Epithelial cell of prostate (primary cell): ENCODE measurements at regions not wholly inside any gene's neighbourhood (a gene's known extent, or its start where the extent isn't known, plus 50 kb on each side); places are given as distances from the start of the nearest gene placed in this dataset.

Source experiments
- DNase-seq: peaks from one replicate; pipeline ENCODE4 v3.0.0-alpha.2; 2011; ENCODE audit warnings: low read depth, low spot score
- H3K27ac ChIP-seq: fragments of 450-650 bp; 2 replicates; pipeline ENCODE4 v1.5.1; 2017; ENCODE audit warnings: mild to moderate bottlenecking

- DNase-seq: no peak
- peak overlapping the region; percentile 60 for H3K27ac ChIP-seq
These were observed 90.8 kb upstream of the CALM2 start for GRCh38 chr2:47266939-47267710.

GRCh38 chr2:47265751-47266231 lies 89.5 kb upstream of the CALM2 start:
- DNase-seq: peak; percentile 64
- H3K27ac ChIP-seq: peak overlapping the region; percentile 60

GRCh38 chr2:47265158-47265557 lies 88.8 kb upstream of the CALM2 start:
- peak overlapping the region; percentile 60 for H3K27ac ChIP-seq
- no peak for DNase-seq

- no peak overlapping the region for H3K27ac ChIP-seq
- DNase-seq: no peak
These were observed 88.4 kb upstream of the CALM2 start for GRCh38 chr2:47264686-47265085.

- H3K27ac ChIP-seq: no peak overlapping the region
- no peak for DNase-seq
These were observed 87.8 kb upstream of the CALM2 start for GRCh38 chr2:47264143-47264542.

- no peak for DNase-seq
- no peak overlapping the region for H3K27ac ChIP-seq
These were observed 86.3 kb upstream of the CALM2 start for GRCh38 chr2:47262657-47263056.

GRCh38 chr2:47260971-47261370 lies 84.7 kb upstream of the CALM2 start:
- no peak overlapping the region for H3K27ac ChIP-seq
- DNase-seq: no peak

- H3K27ac ChIP-seq: no peak overlapping the region
- DNase-seq: no peak
These were observed 83.5 kb upstream of the CALM2 start for GRCh38 chr2:47259829-47260228.

GRCh38 chr2:47257946-47258348 lies 81.6 kb upstream of the CALM2 start:
- DNase-seq: no peak
- no peak overlapping the region for H3K27ac ChIP-seq

GRCh38 chr2:47256416-47257087 lies 80.2 kb upstream of the CALM2 start:
- DNase-seq: no peak
- no peak overlapping the region for H3K27ac ChIP-seq

- no peak overlapping the region for H3K27ac ChIP-seq
- DNase-seq: no peak
These were observed 79.5 kb upstream of the CALM2 start for GRCh38 chr2:47255794-47256193.

GRCh38 chr2:47254464-47254863 lies 78.2 kb upstream of the CALM2 start:
- no peak overlapping the region for H3K27ac ChIP-seq
- DNase-seq: no peak

- no peak overlapping the region for H3K27ac ChIP-seq
- no peak for DNase-seq
These were observed 77.1 kb upstream of the CALM2 start for GRCh38 chr2:47253447-47253846.

- no peak for DNase-seq
- H3K27ac ChIP-seq: peak overlapping the region; percentile 26
These were observed 75.0 kb upstream of the CALM2 start for GRCh38 chr2:47251404-47251675.

GRCh38 chr2:47250586-47251403 lies 74.5 kb upstream of the CALM2 start:
- peak overlapping the region; percentile 26 for H3K27ac ChIP-seq
- DNase-seq: no peak

- DNase-seq: no peak
- H3K27ac ChIP-seq: no peak overlapping the region
These were observed 73.6 kb upstream of the CALM2 start for GRCh38 chr2:47249931-47250330.

GRCh38 chr2:47249157-47249900 lies 73.0 kb upstream of the CALM2 start:
- H3K27ac ChIP-seq: no peak overlapping the region
- DNase-seq: no peak

- no peak for DNase-seq
These were observed 67.4 kb upstream of the CALM2 start for GRCh38 chr2:47243596-47244323.

GRCh38 chr2:47241715-47242114 lies 65.4 kb upstream of the CALM2 start:
- DNase-seq: no peak
- H3K27ac ChIP-seq: no peak overlapping the region

More at GRCh38 chr2:47243596-47244323, 67.4 kb upstream of the CALM2 start:
- no peak overlapping the region for H3K27ac ChIP-seq
